Right atrium auricular region (tissue), 2 donors: ENCODE measurements at regions not wholly inside any gene's neighbourhood (a gene's known extent, or its start where the extent isn't known, plus 50 kb on each side); places are given as distances from the start of the nearest gene placed in this dataset.

Source experiments
- DNase-seq: peaks from one replicate; pipeline ENCODE4 v3.0.0-alpha.2; 2019; ENCODE audit warnings: low spot score
- H3K27ac ChIP-seq, 2 donors: fragments of 200-600 bp; sonication (generic); 1 replicate in 1 of 2; 2 replicates in 1 of 2; pipeline ENCODE4 v1.5.1; 2016 to 2019
- H3K27me3 ChIP-seq, 2 donors: fragments of 200-600 bp; sonication (generic); one replicate each; pipeline versions ENCODE4 v1.5.1 to v1.6.0; 2017 to 2019
- H3K36me3 ChIP-seq: fragments of 200-600 bp; sonication (generic); one replicate; pipeline ENCODE4 v1.5.1; 2016
- H3K4me1 ChIP-seq, 2 donors: fragments of 200-600 bp; sonication (generic); one replicate each; pipeline versions ENCODE4 v1.5.1 to v1.6.0; 2017 to 2019
- H3K4me3 ChIP-seq, 2 donors: fragments of 200-600 bp; sonication (generic); 1 replicate in 1 of 2; 2 replicates in 1 of 2; pipeline ENCODE4 v1.5.1; 2017 to 2019; ENCODE audit warnings: mild to moderate bottlenecking in 1 of 2, moderate library complexity in 1 of 2
- H3K9me3 ChIP-seq, 2 donors: fragments of 200-600 bp; sonication (generic); one replicate each; pipeline ENCODE4 v1.5.1; 2019
- CTCF ChIP-seq, 2 donors: fragments of 200-600 bp; sonication (generic); IDR thresholded peaks; one replicate each; pipeline ENCODE4 v1.5.1; 2019; ENCODE audit warnings: antibody characterized with exemption in 2 of 2

- no peaks in the 10 kb centered on the region for H3K27me3 ChIP-seq
Observed at GRCh38 chr2:128786741-128787478, 468.2 kb upstream of the HS6ST1 start.

GRCh38 chr2:128787616-128788015, 468.9 kb upstream of the HS6ST1 start:
- peaks cover 0 to 5% of the 10 kb centered on the region in 2 donors for H3K4me1 ChIP-seq
- H3K27me3 ChIP-seq, result no peaks in the 10 kb centered on the region
- H3K9me3 ChIP-seq, result no peaks in the 10 kb centered on the region
- no peak for DNase-seq
- no peak overlapping the region for H3K4me3 ChIP-seq
- TF ChIP-seq CTCF (IDR thresholded peaks at IDR 0.05), result no peak
- no peaks in the 10 kb centered on the region for H3K36me3 ChIP-seq
- no peak overlapping the region for H3K27ac ChIP-seq

More at GRCh38 chr2:128786741-128787478, 468.2 kb upstream of the HS6ST1 start:
- Histone ChIP-seq H3K9me3 (no peaks in the 10 kb centered on the region), H3K4me1 (peaks cover 0 to 5% of the 10 kb centered on the region in 2 donors), H3K4me3 (no peak overlapping the region), H3K36me3 (no peaks in the 10 kb centered on the region), H3K27ac (no peak overlapping the region)
- no peak for TF ChIP-seq CTCF (IDR thresholded peaks at IDR 0.05)
- peak; percentile 48 for DNase-seq

- no peak overlapping the region for H3K27ac ChIP-seq
- no peaks in the 10 kb centered on the region for H3K9me3 ChIP-seq
- DNase-seq, result no peak
- peaks cover 0 to 5% of the 10 kb centered on the region in 2 donors for H3K4me1 ChIP-seq
- H3K4me3 ChIP-seq, result no peak overlapping the region
- no peak for TF ChIP-seq CTCF (IDR thresholded peaks at IDR 0.05)
- H3K27me3 ChIP-seq, result no peaks in the 10 kb centered on the region
- H3K36me3 ChIP-seq, result no peaks in the 10 kb centered on the region
Observed at GRCh38 chr2:128788636-128789220, 470.1 kb upstream of the HS6ST1 start.

GRCh38 chr2:128789221-128789620, 470.6 kb upstream of the HS6ST1 start:
- Histone ChIP-seq H3K4me3 (no peak overlapping the region), H3K27ac (no peak overlapping the region), H3K4me1 (peaks cover 0 to 5% of the 10 kb centered on the region in 2 donors), H3K36me3 (no peaks in the 10 kb centered on the region), H3K27me3 (no peaks in the 10 kb centered on the region), H3K9me3 (no peaks in the 10 kb centered on the region)
- no peak for DNase-seq
- TF ChIP-seq CTCF (IDR thresholded peaks at IDR 0.05), result no peak

GRCh38 chr2:128789776-128790455, 471.2 kb upstream of the HS6ST1 start:
- no peak overlapping the region for H3K27ac ChIP-seq
- no peaks in the 10 kb centered on the region for H3K36me3 ChIP-seq
- no peaks in the 10 kb centered on the region for H3K27me3 ChIP-seq
- peak; percentile 47 for DNase-seq
- H3K9me3 ChIP-seq, result no peaks in the 10 kb centered on the region
- TF ChIP-seq CTCF (IDR thresholded peaks at IDR 0.05), result no peak
- peaks cover 0 to 5% of the 10 kb centered on the region in 2 donors for H3K4me1 ChIP-seq
- no peak overlapping the region for H3K4me3 ChIP-seq
